Activated CD4-positive, alpha-beta T cell treated with anti-CD3 and anti-CD28 coated beads for 4 hours (primary cell): ENCODE measurements at regions not wholly inside any gene's neighbourhood (a gene's known extent, or its start where the extent isn't known, plus 50 kb on each side); places are given as distances from the start of the nearest gene placed in this dataset.

Source experiments
- DNase-seq, 2 donors: peaks; one replicate each; pipeline ENCODE4 v3.0.0-alpha.2; 2020

DNA sequence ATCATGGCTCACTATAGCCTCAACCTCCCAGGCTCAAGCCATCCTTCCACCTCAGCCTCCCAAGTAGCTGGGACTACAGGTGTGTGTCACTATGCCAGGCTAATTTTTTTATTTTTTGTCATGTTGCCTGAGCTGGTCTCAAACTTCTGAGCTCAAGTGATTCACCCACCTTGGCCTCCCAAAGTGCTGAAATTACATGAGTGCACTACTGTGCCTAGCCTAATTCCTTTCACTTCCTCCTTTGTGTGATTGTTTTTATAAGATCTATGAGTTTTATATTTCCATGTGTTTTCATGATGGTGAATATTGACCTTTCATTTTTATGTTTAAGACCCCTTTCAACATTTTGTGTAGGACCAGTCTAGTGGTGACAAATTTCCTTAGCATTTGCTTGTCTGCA, 55.2 kb upstream of the IL12B start:
- DNase-seq = no peak

- no peak for DNase-seq
These were observed 55.9 kb upstream of the IL12B start for GRCh38 chr5:159386028-159386711.

DNA sequence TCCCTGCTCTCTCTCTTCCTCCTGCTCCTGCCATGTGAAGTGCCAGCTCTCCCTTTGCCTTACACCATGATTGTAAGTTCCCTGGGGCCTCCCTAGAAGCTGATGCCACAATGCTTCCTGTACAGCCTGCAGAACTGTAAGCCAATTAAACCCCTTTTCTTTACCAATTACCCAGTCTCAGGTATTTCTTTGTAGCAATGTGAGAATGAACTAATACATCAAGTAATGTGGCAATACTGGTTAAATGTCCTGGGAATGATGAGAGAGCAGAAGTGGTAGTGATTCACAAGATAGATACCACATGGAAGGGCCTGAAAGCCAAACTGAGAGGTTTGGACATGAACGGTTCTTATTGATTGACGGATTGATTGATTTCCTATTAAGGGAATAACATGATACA, 62.6 kb upstream of the IL12B start:
- DNase-seq = no peak

DNA sequence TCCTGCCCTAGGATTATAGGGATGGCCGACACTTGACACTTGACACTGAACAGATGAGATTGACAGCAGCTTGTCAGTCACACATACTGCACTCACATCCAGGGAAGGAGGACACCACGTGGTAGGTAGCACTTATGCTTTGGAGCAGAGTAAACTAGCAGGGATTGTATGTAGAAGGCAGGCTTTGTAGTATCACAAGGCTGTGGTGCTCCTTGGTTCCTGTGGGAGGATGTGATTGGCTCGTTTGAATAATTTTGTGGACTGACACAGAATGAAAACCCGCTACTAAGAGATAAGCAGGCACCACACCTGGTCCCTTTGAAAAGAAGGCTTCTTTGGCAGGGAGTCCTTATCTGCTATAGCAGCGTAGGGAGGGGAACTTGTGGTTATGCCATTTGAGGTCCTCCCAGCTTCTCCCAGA, 63.6 kb upstream of the IL12B start:
- no peak for DNase-seq

GRCh38 chr5:159395202-159395601, 64.9 kb upstream of the IL12B start:
- no peak for DNase-seq

GRCh38 chr5:159398936-159399335, 68.6 kb upstream of the IL12B start:
- DNase-seq = no peak

GRCh38 chr5:159400476-159400875, 70.2 kb upstream of the IL12B start:
- no peak for DNase-seq

- DNase-seq = no peak
These were observed 72.0 kb upstream of the IL12B start for GRCh38 chr5:159402311-159402710.

- DNase-seq = no peak
These were observed 72.6 kb upstream of the IL12B start for GRCh38 chr5:159402856-159403255.

DNA sequence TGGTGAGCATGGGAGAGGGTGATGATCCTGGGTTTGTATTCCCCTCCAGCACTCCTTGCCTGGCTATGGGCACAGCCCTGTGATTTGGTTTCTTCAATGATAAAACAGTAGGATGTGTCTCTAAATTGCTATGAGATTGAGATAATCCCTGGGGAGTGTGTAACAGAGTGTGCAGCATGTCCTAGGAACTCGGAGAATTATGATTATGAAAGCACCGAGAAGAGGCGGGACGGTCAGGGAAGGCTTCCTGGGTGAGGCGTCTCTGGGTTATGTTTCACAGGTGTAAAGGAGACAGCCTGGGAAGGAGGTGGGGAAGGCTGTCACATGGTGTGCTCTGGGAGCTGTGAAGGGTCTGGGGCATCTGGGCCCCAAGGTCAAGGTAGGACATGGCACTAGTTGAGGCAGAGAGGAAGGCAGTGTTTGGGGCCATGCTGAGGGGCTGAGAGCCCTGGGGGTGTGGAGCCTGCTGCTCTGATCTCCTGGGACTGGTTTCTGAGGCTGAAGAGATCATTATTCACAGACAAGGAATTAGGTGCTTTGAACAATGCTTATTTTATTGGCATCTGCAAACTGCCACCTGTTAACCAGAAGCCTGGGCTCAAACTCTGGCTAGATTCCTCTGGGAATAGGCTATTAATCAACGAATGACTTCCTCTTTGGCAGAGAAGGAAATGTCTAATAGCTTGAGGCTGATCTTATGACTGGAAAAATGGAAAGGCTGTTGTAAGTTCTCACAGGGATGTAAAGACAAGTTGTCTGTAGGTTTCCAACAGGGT, 73.8 kb upstream of the IL12B start:
- DNase-seq = no peak

DNA sequence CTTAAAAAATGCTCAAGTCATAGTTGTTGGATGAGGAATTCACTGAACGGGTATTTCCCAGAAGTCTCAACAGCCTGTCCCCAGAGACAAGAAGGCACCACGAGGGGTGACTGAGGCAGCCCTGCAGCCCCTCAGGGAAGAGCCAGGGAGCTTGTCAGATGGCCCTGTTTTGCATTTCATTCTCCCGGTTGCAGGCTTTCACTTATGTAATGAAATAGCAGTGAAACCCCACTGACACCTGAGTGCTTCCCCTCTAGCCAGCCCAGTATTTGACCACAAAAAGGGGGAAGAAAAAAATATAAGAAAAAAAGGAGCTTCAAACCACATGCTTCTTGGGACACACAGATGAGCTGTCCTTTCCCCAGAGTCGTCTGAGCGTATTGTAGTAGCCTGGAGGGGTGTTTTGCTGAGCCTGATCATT, 75.3 kb upstream of the IL12B start:
- DNase-seq = no peak

DNA sequence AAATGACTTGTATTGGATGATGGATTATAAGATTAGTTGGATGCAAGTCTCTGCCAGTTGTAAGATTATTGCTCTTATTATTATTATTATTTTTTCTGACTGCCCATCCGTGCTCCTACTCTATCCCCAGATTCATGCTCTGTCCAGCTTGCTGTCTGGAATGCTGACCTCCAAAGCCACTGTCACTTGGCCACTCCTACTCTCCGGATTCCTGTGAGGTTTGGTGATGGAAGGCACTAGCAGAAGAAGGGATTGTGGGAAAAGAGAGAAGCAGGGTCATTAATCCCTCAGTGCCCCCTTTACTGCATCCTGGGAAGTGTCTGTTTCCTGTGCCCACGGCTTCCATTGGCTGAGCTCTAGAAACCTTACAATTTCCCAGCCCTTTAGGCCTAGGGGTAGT, 76.3 kb upstream of the IL12B start:
- no peak for DNase-seq

- no peak for DNase-seq
These were observed 79.5 kb upstream of the IL12B start for GRCh38 chr5:159409801-159410200.

DNA sequence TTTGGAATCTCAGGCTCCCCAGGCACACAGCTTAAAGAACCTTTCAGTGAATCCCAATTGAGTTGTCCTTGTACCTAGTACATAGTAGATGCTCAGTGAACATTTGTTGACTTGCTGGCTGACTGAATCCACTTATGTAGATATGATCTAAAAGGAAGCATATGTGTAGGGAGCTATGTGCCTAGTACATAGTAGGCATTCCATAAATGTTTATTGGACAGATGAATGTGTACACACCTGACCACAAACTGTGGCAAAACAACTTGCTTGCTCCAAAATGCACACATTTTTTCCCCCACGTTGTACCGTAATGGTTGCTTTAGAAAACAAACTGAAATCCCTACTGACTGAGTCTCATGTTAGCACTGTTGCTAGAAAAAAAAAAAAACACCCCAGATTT, 80.2 kb upstream of the IL12B start:
- no peak for DNase-seq

DNA sequence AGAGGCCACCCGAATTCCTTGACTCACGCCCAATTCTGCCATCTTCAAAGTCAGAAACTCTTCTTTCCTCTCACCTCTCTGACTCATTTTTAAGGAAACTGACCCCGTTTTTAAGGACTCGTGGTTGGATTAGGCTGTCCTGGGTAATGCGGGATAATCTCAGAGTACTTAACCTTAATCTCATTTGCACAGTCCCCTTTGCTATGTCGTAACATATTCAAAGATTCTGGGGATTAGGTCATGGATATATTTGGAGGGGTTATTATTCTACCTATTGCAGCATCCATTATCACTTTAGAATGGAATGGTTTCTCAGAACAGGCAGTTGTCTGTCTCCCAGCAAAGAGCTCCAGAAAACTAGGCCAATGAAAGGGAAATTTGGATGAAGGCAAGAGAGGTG, 80.8 kb upstream of the IL12B start:
- no peak for DNase-seq

- DNase-seq = peak; percentile 45 to 54
These were observed 82.2 kb upstream of the IL12B start for GRCh38 chr5:159412284-159413046.

DNA sequence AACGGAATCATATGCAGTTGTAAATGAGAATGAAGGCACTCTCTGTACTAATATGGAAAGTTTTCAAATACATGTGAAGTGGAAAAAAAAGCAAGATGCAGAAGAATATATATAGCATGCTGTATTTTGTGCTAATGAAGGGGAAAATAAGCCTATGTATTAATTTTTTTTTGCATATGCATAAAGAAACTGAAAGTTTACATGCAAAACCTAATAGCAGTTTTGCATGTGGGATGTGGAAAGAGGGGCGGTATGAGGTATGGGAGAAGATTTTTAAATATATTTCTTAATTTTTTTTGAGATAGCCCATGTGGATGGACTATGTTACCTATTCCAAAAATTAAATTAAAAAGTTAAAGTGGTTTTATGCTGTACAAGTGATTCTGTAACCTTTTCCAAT, 83.7 kb upstream of the IL12B start:
- no peak for DNase-seq

DNA sequence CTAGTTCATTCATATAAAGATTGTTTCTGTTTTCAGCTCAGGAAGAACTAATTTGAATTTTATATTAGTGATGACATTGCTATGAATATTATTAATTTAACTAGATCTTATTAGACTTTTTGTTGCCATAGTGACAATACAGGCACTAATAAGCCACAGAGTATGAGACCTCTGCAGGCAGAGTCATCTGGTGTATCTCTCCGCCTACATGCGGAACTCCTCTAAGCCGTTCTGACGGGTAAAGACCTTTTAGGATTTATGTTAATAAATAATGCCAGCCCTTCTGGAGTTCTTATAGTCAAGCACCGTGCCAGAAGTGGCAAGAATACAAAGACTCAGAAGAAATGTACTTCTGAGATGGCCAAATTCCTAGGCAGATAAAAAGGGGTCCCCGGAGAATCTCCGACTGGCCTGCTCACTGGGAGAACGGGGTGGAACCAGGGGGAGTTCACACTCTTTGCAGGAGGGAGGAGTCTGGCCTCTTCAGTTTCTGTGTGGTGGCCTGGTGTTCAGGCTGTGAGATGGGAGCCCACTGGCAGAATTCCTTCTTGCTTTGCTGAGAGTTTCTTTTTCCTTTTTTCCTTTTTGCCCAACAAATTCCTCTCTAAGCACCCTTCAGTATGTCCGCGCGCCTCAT, 85.1 kb upstream of the IL12B start:
- DNase-seq = no peak

DNA sequence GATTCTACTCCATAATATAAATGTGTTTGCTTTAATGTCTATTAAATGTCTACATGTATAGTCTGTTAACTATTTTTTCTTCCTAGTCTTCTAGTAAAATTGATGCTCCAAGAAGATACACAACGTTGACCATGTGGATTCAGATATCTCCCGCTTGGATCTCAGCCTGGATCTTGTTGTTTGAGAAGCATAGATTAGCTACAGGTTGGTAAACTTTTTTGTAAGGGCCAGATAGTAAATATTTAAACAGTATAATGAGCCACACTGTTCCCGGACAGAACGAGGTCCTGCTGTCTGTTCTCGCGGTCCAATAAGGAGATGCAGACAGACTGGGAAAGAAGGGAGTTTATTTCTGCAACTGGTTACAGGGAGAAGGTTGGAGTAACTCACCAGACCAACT, 86.2 kb upstream of the IL12B start:
- DNase-seq = no peak

GRCh38 chr5:159417170-159417569, 86.9 kb upstream of the IL12B start:
- no peak for DNase-seq

- no peak for DNase-seq
These were observed 89.3 kb upstream of the IL12B start for GRCh38 chr5:159419576-159419975.

DNA sequence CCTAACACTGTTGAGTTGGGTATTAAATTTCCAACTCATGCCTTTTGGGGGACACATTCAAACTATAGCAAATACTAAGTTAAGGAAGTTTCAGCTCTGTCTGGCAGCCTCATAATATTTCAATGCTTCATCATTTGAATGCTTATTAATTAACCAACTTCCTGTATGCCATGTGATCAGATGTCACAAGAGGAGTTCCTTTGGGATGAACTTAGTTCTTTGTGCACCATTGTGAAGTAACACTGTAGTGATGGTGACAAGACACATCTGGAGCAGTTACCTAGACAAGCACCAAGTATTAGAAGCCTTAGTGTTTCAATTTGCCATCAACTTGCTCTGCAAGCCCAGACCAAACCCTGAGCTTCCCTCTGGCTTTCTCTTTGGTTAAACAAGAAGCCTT, 90.7 kb upstream of the IL12B start:
- DNase-seq = no peak

GRCh38 chr5:159422361-159422760, 92.1 kb upstream of the IL12B start:
- DNase-seq = no peak
